Activated CD8-positive, alpha-beta memory T cell treated with anti-CD3 and anti-CD28 coated beads, Interleukin-2, amount 10 ng/mL, durations not matched to agents 7 days and 5 days (primary cell): ENCODE measurements at regions not wholly inside any gene's neighbourhood (a gene's known extent, or its start where the extent isn't known, plus 50 kb on each side); places are given as distances from the start of the nearest gene placed in this dataset.

Source experiments
- ATAC-seq: fragments of 150-1000 bp; cut with Tn5 transposase; one replicate; pipeline ENCODE4 v1.10.0; 2021; ENCODE audit warnings: moderate library complexity
- CTCF ChIA-PET: fragments of 350-600 bp; sonication (Branson Sonifier 250); formaldehyde crosslinking; loops from one replicate; lab custom pipeline; 2021; ENCODE audit warnings: antibody characterized with exemption; lab: Charles Lee
- DNase-seq: peaks from one replicate; pipeline ENCODE4 v3.0.0-alpha.2; 2020
- H3K27ac Mint-ChIP-seq: one replicate; pipeline ENCODE4 v1.8.0; 2021; ENCODE audit warnings: mild to moderate bottlenecking, mixed read lengths
- H3K27me3 Mint-ChIP-seq: one replicate; pipeline ENCODE4 v1.8.0; 2021; ENCODE audit warnings: mixed read lengths
- H3K36me3 Mint-ChIP-seq: one replicate; pipeline ENCODE4 v1.8.0; 2021; ENCODE audit warnings: mild to moderate bottlenecking, mixed read lengths
- H3K4me1 Mint-ChIP-seq: one replicate; pipeline ENCODE4 v1.8.0; 2021; ENCODE audit warnings: mixed read lengths
- H3K4me3 Mint-ChIP-seq: one replicate; pipeline ENCODE4 v1.8.0; 2021; ENCODE audit warnings: mild to moderate bottlenecking, moderate library complexity, mixed read lengths
- H3K9me3 Mint-ChIP-seq: one replicate; pipeline ENCODE4 v1.8.0; 2022; ENCODE audit warnings: low read depth, mixed read lengths

GRCh38 chr20:12287575-12287974, 369.9 kb downstream of the BTBD3 start:
- H3K27me3 Mint-ChIP-seq: no peaks in the 10 kb centered on the region
- DNase-seq: no peak
- no peak overlapping the region for H3K4me3 Mint-ChIP-seq
- no peak overlapping the region for H3K27ac Mint-ChIP-seq
- CTCF ChIA-PET: no interaction called here
- peaks cover 1% of the 10 kb centered on the region for H3K36me3 Mint-ChIP-seq
- ATAC-seq: no peak
- peaks cover 8% of the 10 kb centered on the region for H3K9me3 Mint-ChIP-seq
- no peaks in the 10 kb centered on the region for H3K4me1 Mint-ChIP-seq

GRCh38 chr20:12289465-12289864, 371.8 kb downstream of the BTBD3 start:
- ATAC-seq: no peak
- CTCF ChIA-PET: no interaction called here
- no peaks in the 10 kb centered on the region for H3K4me1 Mint-ChIP-seq
- no peaks in the 10 kb centered on the region for H3K27me3 Mint-ChIP-seq
- H3K36me3 Mint-ChIP-seq: no peaks in the 10 kb centered on the region
- no peak overlapping the region for H3K4me3 Mint-ChIP-seq
- DNase-seq: no peak
- H3K9me3 Mint-ChIP-seq: peaks cover 4% of the 10 kb centered on the region
- no peak overlapping the region for H3K27ac Mint-ChIP-seq

- ATAC-seq (no peak), DNase-seq (no peak)
- CTCF ChIA-PET: no interaction called here
- H3K4me3 Mint-ChIP-seq: no peak overlapping the region
- H3K9me3 Mint-ChIP-seq: peaks cover 7% of the 10 kb centered on the region
- no peaks in the 10 kb centered on the region for H3K27me3 Mint-ChIP-seq
- no peak overlapping the region for H3K27ac Mint-ChIP-seq
- no peaks in the 10 kb centered on the region for H3K36me3 Mint-ChIP-seq
- H3K4me1 Mint-ChIP-seq: no peaks in the 10 kb centered on the region
Measured at GRCh38 chr20:12291386-12291785, 373.7 kb downstream of the BTBD3 start.

GRCh38 chr20:12293900-12294299, 376.2 kb downstream of the BTBD3 start:
- CTCF ChIA-PET: no interaction called here
- H3K27me3 Mint-ChIP-seq: no peaks in the 10 kb centered on the region
- H3K4me3 Mint-ChIP-seq: no peak overlapping the region
- peaks cover 18% of the 10 kb centered on the region for H3K9me3 Mint-ChIP-seq
- no peak overlapping the region for H3K27ac Mint-ChIP-seq
- no peak for ATAC-seq
- H3K4me1 Mint-ChIP-seq: no peaks in the 10 kb centered on the region
- no peak for DNase-seq
- H3K36me3 Mint-ChIP-seq: no peaks in the 10 kb centered on the region

- H3K4me3 Mint-ChIP-seq: no peak overlapping the region
- DNase-seq (no peak), ATAC-seq (no peak)
- CTCF ChIA-PET: no interaction called here
- no peaks in the 10 kb centered on the region for H3K4me1 Mint-ChIP-seq
- no peaks in the 10 kb centered on the region for H3K27me3 Mint-ChIP-seq
- H3K9me3 Mint-ChIP-seq: peaks cover 18% of the 10 kb centered on the region
- no peaks in the 10 kb centered on the region for H3K36me3 Mint-ChIP-seq
- H3K27ac Mint-ChIP-seq: no peak overlapping the region
Measured at GRCh38 chr20:12294678-12295077, 377.0 kb downstream of the BTBD3 start.

GRCh38 chr20:12305188-12305950, 387.7 kb downstream of the BTBD3 start:
- Mint-ChIP-seq H3K27ac (no peak overlapping the region), H3K36me3 (no peaks in the 10 kb centered on the region), H3K4me1 (no peaks in the 10 kb centered on the region), H3K4me3 (no peak overlapping the region), H3K9me3 (peaks cover 15% of the 10 kb centered on the region), H3K27me3 (no peaks in the 10 kb centered on the region)
- CTCF ChIA-PET: no interaction called here
- DNase-seq (no peak), ATAC-seq (no peak)

- Mint-ChIP-seq H3K27me3 (no peaks in the 10 kb centered on the region), H3K36me3 (no peaks in the 10 kb centered on the region), H3K27ac (no peak overlapping the region), H3K9me3 (peaks cover 16% of the 10 kb centered on the region), H3K4me1 (no peaks in the 10 kb centered on the region), H3K4me3 (no peak overlapping the region)
- DNase-seq (no peak), ATAC-seq (no peak)
- CTCF ChIA-PET: no interaction called here
Measured at GRCh38 chr20:12306107-12306506, 388.4 kb downstream of the BTBD3 start.

- Mint-ChIP-seq H3K27ac (no peak overlapping the region), H3K36me3 (no peaks in the 10 kb centered on the region), H3K4me1 (no peaks in the 10 kb centered on the region), H3K4me3 (no peak overlapping the region), H3K27me3 (no peaks in the 10 kb centered on the region), H3K9me3 (peaks cover 9% of the 10 kb centered on the region)
- DNase-seq (no peak), ATAC-seq (no peak)
- CTCF ChIA-PET: no interaction called here
Measured at GRCh38 chr20:12311094-12311865, 393.6 kb downstream of the BTBD3 start.

- DNase-seq (no peak), ATAC-seq (no peak)
- peaks cover 10% of the 10 kb centered on the region for H3K9me3 Mint-ChIP-seq
- H3K27ac Mint-ChIP-seq: no peak overlapping the region
- H3K4me1 Mint-ChIP-seq: no peaks in the 10 kb centered on the region
- H3K4me3 Mint-ChIP-seq: no peak overlapping the region
- no peaks in the 10 kb centered on the region for H3K27me3 Mint-ChIP-seq
- no peaks in the 10 kb centered on the region for H3K36me3 Mint-ChIP-seq
- CTCF ChIA-PET: no interaction called here
Measured at GRCh38 chr20:12315652-12316051, 398.0 kb downstream of the BTBD3 start.

- no peak overlapping the region for H3K4me3 Mint-ChIP-seq
- H3K27me3 Mint-ChIP-seq: no peaks in the 10 kb centered on the region
- peaks cover 9% of the 10 kb centered on the region for H3K9me3 Mint-ChIP-seq
- CTCF ChIA-PET: no interaction called here
- no peaks in the 10 kb centered on the region for H3K4me1 Mint-ChIP-seq
- H3K36me3 Mint-ChIP-seq: no peaks in the 10 kb centered on the region
- ATAC-seq (no peak), DNase-seq (no peak)
- H3K27ac Mint-ChIP-seq: no peak overlapping the region
Measured at GRCh38 chr20:12316794-12317193, 399.1 kb downstream of the BTBD3 start.

- Mint-ChIP-seq H3K27ac (no peak overlapping the region), H3K27me3 (no peaks in the 10 kb centered on the region), H3K36me3 (no peaks in the 10 kb centered on the region), H3K4me3 (no peak overlapping the region), H3K4me1 (no peaks in the 10 kb centered on the region), H3K9me3 (peaks cover 9% of the 10 kb centered on the region)
- ATAC-seq (no peak), DNase-seq (no peak)
- CTCF ChIA-PET: no interaction called here
Measured at GRCh38 chr20:12317433-12317832, 399.7 kb downstream of the BTBD3 start.

- Mint-ChIP-seq H3K36me3 (no peaks in the 10 kb centered on the region), H3K9me3 (peaks cover 9% of the 10 kb centered on the region), H3K4me3 (no peak overlapping the region), H3K27ac (no peak overlapping the region), H3K4me1 (no peaks in the 10 kb centered on the region), H3K27me3 (no peaks in the 10 kb centered on the region)
- DNase-seq: no peak
- ATAC-seq: no peak
- CTCF ChIA-PET: no interaction called here
Measured at GRCh38 chr20:12318043-12318442, 400.4 kb downstream of the BTBD3 start.

GRCh38 chr20:12321736-12322135, 404.0 kb downstream of the BTBD3 start:
- no peak for DNase-seq
- Mint-ChIP-seq H3K36me3 (no peaks in the 10 kb centered on the region), H3K4me1 (no peaks in the 10 kb centered on the region), H3K27ac (no peak overlapping the region), H3K27me3 (no peaks in the 10 kb centered on the region), H3K4me3 (no peak overlapping the region), H3K9me3 (peaks cover 13% of the 10 kb centered on the region)
- no peak for ATAC-seq
- CTCF ChIA-PET: no interaction called here

- H3K4me1 Mint-ChIP-seq: no peaks in the 10 kb centered on the region
- ATAC-seq (no peak), DNase-seq (no peak)
- no peak overlapping the region for H3K4me3 Mint-ChIP-seq
- CTCF ChIA-PET: no interaction called here
- peaks cover 13% of the 10 kb centered on the region for H3K9me3 Mint-ChIP-seq
- no peaks in the 10 kb centered on the region for H3K36me3 Mint-ChIP-seq
- H3K27ac Mint-ChIP-seq: no peak overlapping the region
- H3K27me3 Mint-ChIP-seq: no peaks in the 10 kb centered on the region
Measured at GRCh38 chr20:12327205-12327604, 409.5 kb downstream of the BTBD3 start.
